ENCODE measurements at regions not wholly inside any gene's neighbourhood (a gene's known extent, or its start where the extent isn't known, plus 50 kb on each side); places are given as distances from the start of the nearest gene placed in this dataset.
"Not testable (repeated sequence)": the region's sequence is repeated elsewhere in the genome, so short reads cannot be mapped to it uniquely, and the experiment has no call there.

DNA sequence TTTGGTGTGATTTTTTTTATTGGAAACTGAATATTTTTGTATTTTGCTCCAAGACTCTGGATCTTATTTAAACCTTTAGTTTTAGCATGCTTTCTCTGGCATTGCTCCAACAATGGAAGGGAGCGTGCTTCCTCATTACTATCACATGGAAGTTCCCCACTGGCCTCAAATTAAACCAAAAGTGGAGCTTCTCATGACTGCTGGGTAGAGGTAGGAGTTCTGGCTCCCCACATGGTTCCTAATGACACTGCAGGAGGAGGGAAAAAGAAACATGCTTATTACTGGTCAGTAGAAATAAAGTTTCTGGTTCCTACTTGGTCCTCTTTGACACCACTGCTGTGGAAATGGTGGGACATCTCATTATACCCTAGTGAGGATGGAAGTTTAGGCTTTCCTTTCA lies 310.5 kb downstream of the PTGER3 start:
- Histone ChIP-seq H3K4me1 (ENCODE audit: control insufficient read depth in 1 of 2, insufficient read depth in 2 of 2, low read length in 2 of 2) (no peaks in the 10 kb centered on the region), H3K27ac (ENCODE audit: low read depth in 1 of 2, low read length in 2 of 2) (no peak overlapping the region), H3K36me3 (ENCODE audit: control insufficient read depth in 1 of 2, insufficient read depth in 2 of 2, low read length in 1 of 2) (no peaks in the 10 kb centered on the region), H3K9me3 (ENCODE audit: control insufficient read depth, low read length) (no peaks in the 10 kb centered on the region), H3K27me3 (ENCODE audit: control insufficient read depth in 1 of 2, insufficient read depth in 2 of 2, low read length in 1 of 2) (no peaks in the 10 kb centered on the region), H3K4me3 (ENCODE audit: low read length in 2 of 2) (no peak overlapping the region)
- ATAC-seq (ENCODE audit: low FRiP score) (no peak), DNase-seq (no peak)
- 12 to 21% methylated on average over 1 of the region's 1 CpG for WGBS, 2 donors
- intact Hi-C loops (cut with DNase I) = no loop called here

DNA sequence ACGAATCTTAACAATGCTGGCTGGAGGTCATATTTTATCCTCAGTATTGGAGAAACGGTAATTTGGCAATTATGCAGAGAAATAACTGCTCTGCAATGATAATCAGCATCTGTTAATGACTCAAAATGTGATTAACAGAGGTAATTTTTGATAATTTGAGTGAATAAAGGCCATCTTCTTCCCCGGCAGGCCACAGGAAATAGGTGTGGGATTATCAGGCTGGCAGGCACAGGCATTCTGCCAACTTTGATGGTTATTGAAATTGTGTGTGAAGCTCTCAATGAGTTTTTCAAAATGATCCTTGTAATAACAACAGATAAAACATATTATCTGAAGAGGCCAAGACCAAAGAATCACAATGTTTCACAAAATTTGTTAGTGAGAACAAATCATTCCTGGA lies 309.0 kb downstream of the PTGER3 start:
- ATAC-seq (ENCODE audit: low FRiP score) (no peak), DNase-seq (no peak)
- 61 to 62% methylated on average over 3 of the region's 3 CpGs for WGBS, 2 donors
- Histone ChIP-seq H3K9me3 (ENCODE audit: control insufficient read depth, low read length) (no peaks in the 10 kb centered on the region), H3K4me3 (ENCODE audit: low read length in 2 of 2) (no peak overlapping the region), H3K36me3 (ENCODE audit: control insufficient read depth in 1 of 2, insufficient read depth in 2 of 2, low read length in 1 of 2) (no peaks in the 10 kb centered on the region), H3K4me1 (ENCODE audit: control insufficient read depth in 1 of 2, insufficient read depth in 2 of 2, low read length in 2 of 2) (no peaks in the 10 kb centered on the region), H3K27me3 (ENCODE audit: control insufficient read depth in 1 of 2, insufficient read depth in 2 of 2, low read length in 1 of 2) (no peaks in the 10 kb centered on the region), H3K27ac (ENCODE audit: low read depth in 1 of 2, low read length in 2 of 2) (no peak overlapping the region)
- intact Hi-C loops (cut with DNase I) = no loop called here

DNA sequence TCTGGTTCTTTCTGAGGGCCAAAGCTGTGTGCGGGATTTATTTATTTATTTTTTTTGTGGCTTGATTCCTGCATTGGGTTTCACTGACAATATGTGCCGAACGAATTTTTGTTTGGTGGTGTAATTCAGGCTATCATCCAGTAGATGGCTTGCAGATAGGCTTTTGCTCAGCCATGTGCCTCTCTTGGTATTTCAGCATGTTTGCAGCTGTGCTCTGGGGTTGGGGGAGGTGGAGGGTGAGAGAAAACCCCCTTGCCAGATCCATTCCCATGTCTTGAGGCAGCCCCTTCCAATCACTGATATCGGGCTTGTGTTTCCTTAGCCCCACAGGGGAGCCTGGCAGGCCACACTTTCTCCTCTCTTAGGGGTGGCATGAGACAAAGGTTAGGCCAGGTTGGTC lies 302.4 kb downstream of the PTGER3 start:
- Histone ChIP-seq H3K4me1 (ENCODE audit: control insufficient read depth in 1 of 2, insufficient read depth in 2 of 2, low read length in 2 of 2) (no peaks in the 10 kb centered on the region), H3K27me3 (ENCODE audit: control insufficient read depth in 1 of 2, insufficient read depth in 2 of 2, low read length in 1 of 2) (no peaks in the 10 kb centered on the region), H3K36me3 (ENCODE audit: control insufficient read depth in 1 of 2, insufficient read depth in 2 of 2, low read length in 1 of 2) (no peaks in the 10 kb centered on the region), H3K4me3 (ENCODE audit: low read length in 2 of 2) (no peak overlapping the region), H3K27ac (ENCODE audit: low read depth in 1 of 2, low read length in 2 of 2) (no peak overlapping the region), H3K9me3 (ENCODE audit: control insufficient read depth, low read length) (no peaks in the 10 kb centered on the region)
- intact Hi-C loops (cut with DNase I) = no loop called here
- 70 to 71% methylated on average over 4 of the region's 4 CpGs for WGBS, 2 donors
- ATAC-seq (ENCODE audit: low FRiP score) (no peak), DNase-seq (no peak)

DNA sequence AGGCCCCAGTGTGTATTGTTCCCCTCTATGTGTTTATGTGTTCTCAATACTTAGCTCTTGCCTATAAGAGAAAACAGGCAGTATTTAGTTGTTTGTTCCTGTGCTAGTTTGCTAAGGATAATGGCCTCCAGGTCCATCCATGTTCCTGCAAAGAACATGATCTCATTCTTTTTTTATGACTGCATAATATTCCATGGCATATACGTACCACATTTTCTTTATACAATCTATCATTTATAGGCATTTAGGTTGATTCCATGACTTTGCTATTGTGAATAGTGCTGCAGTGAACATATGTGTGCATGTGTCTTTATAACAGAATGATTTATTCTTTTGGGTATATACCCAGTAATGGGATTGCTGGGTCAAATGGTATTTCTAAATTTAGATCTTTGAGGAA lies 301.6 kb downstream of the PTGER3 start:
- WGBS, 2 donors = 98 to 100% methylated on average over 1 of the region's 1 CpG
- intact Hi-C loops (cut with DNase I); H3K4me3 ChIP-seq (ENCODE audit: low read length in 2 of 2); DNase-seq; ATAC-seq (ENCODE audit: low FRiP score); H3K36me3 ChIP-seq (ENCODE audit: control insufficient read depth in 1 of 2, insufficient read depth in 2 of 2, low read length in 1 of 2); H3K9me3 ChIP-seq (ENCODE audit: control insufficient read depth, low read length); H3K4me1 ChIP-seq (ENCODE audit: control insufficient read depth in 1 of 2, insufficient read depth in 2 of 2, low read length in 2 of 2); H3K27me3 ChIP-seq (ENCODE audit: control insufficient read depth in 1 of 2, insufficient read depth in 2 of 2, low read length in 1 of 2); H3K27ac ChIP-seq (ENCODE audit: low read depth in 1 of 2, low read length in 2 of 2): not testable (repeated sequence)

DNA sequence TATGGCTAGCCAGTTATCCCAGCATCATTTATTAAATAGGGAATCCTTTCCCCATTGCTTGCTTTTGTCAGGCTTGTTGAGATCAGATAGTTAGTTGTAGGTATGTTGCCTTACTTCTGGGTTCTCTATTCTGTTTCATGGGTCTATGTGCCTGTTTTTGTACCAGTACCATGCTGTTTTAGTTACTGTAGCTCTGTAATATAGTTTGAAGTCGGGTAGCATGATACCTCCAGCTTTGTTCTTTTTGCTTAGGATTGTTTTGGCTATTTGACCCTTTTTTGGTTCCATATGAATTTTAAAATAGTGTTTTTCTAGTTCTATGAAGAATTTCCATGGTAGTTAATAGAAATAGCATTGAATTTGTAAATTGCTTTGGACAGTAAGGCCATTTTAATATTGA lies 300.5 kb downstream of the PTGER3 start:
- H3K27me3 ChIP-seq (ENCODE audit: control insufficient read depth in 1 of 2, insufficient read depth in 2 of 2, low read length in 1 of 2); H3K9me3 ChIP-seq (ENCODE audit: control insufficient read depth, low read length); DNase-seq; H3K36me3 ChIP-seq (ENCODE audit: control insufficient read depth in 1 of 2, insufficient read depth in 2 of 2, low read length in 1 of 2); ATAC-seq (ENCODE audit: low FRiP score); H3K4me3 ChIP-seq (ENCODE audit: low read length in 2 of 2); H3K4me1 ChIP-seq (ENCODE audit: control insufficient read depth in 1 of 2, insufficient read depth in 2 of 2, low read length in 2 of 2); intact Hi-C loops (cut with DNase I); H3K27ac ChIP-seq (ENCODE audit: low read depth in 1 of 2, low read length in 2 of 2): not testable (repeated sequence)
- WGBS, 2 donors = 55 to 66% methylated on average over 1 of the region's 1 CpG

DNA sequence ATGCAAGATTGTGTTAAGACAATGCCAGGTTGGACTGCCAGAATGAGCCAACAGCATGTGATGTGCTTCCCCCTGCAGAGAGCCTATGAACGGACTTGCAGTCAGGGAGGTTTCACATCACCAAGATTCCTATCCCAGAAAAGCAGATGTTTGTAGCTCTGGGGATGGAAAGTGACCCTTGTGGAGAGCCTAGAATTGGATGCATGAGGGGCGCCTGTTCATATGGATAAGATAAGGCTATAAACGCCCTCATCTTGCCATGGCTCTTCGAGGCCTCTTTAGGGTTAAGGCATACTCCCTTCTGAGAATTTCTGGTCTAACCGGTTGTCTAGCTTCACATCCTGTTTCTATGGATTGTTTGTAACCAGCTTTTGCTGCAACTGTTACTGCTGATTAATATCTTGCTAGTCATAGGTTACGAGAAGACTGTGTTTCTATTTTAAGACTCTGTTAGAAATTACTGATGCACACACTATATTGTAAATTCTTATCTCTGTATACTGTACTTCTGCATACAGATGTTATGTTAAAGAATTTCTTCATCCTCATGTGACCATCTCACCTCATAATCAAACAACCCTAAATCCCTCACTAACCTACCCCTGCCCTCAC lies 295.8 kb downstream of the PTGER3 start:
- H3K4me1 ChIP-seq (ENCODE audit: control insufficient read depth in 1 of 2, insufficient read depth in 2 of 2, low read length in 2 of 2); intact Hi-C loops (cut with DNase I); H3K27me3 ChIP-seq (ENCODE audit: control insufficient read depth in 1 of 2, insufficient read depth in 2 of 2, low read length in 1 of 2); ATAC-seq (ENCODE audit: low FRiP score); H3K4me3 ChIP-seq (ENCODE audit: low read length in 2 of 2); H3K9me3 ChIP-seq (ENCODE audit: control insufficient read depth, low read length); DNase-seq; H3K27ac ChIP-seq (ENCODE audit: low read depth in 1 of 2, low read length in 2 of 2); H3K36me3 ChIP-seq (ENCODE audit: control insufficient read depth in 1 of 2, insufficient read depth in 2 of 2, low read length in 1 of 2): not testable (repeated sequence)
- WGBS, 2 donors = 74 to 82% methylated on average over 6 of the region's 6 CpGs

DNA sequence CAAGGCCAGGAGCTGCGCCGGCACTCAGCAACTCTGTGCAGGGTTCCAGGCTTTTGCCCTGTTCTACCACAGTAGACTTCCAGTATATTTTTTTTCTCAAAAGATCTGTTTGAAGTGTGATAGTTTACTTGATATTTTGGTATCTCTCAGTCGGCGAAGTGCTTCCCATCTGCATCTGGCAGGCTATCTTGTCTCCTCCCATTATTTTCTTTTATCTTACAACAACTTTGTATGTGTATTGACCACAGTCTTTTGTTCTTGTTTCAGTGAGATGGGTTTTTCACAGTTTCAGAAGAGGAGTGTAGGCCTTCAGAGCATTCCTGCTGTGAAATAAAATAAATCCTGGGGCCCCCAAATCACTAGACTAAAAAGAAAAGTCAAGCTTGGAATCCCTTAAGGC lies 292.9 kb downstream of the PTGER3 start:
- ATAC-seq (ENCODE audit: low FRiP score) (no peak), DNase-seq (no peak)
- 90 to 94% methylated on average over 4 of the region's 4 CpGs for WGBS, 2 donors
- no peaks in the 10 kb centered on the region for H3K36me3 ChIP-seq (ENCODE audit: control insufficient read depth in 1 of 2, insufficient read depth in 2 of 2, low read length in 1 of 2)
- no peaks in the 10 kb centered on the region for H3K9me3 ChIP-seq (ENCODE audit: control insufficient read depth, low read length)
- no peak overlapping the region for H3K27ac ChIP-seq (ENCODE audit: low read depth in 1 of 2, low read length in 2 of 2)
- H3K4me1 ChIP-seq (ENCODE audit: control insufficient read depth in 1 of 2, insufficient read depth in 2 of 2, low read length in 2 of 2) = peaks cover 0 to 4% of the 10 kb centered on the region in 2 donors
- no peaks in the 10 kb centered on the region for H3K27me3 ChIP-seq (ENCODE audit: control insufficient read depth in 1 of 2, insufficient read depth in 2 of 2, low read length in 1 of 2)
- intact Hi-C loops (cut with DNase I) = no loop called here
- H3K4me3 ChIP-seq (ENCODE audit: low read length in 2 of 2) = no peak overlapping the region

DNA sequence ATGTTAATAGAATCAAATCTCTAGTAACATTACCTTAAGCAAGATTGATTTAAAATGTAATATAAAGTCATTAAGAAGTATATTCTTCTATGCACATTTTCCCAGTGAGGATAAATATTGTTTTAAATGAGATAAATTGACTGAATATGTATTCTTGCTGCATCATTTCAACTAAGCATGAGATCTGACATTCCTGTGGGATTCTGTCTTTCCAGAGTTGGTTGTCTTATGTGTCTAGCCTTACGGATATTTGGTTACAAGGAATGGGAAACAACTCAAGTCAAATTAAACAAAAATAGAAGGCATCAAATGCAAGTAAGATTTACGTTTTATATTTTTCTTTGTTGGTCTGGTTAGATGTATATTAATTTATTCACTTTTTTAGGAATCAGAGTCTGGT lies 287.5 kb downstream of the PTGER3 start:
- ATAC-seq (ENCODE audit: low FRiP score) = no peak
- Histone ChIP-seq H3K27ac (ENCODE audit: low read depth in 1 of 2, low read length in 2 of 2) (no peak overlapping the region), H3K27me3 (ENCODE audit: control insufficient read depth in 1 of 2, insufficient read depth in 2 of 2, low read length in 1 of 2) (no peaks in the 10 kb centered on the region)

DNA sequence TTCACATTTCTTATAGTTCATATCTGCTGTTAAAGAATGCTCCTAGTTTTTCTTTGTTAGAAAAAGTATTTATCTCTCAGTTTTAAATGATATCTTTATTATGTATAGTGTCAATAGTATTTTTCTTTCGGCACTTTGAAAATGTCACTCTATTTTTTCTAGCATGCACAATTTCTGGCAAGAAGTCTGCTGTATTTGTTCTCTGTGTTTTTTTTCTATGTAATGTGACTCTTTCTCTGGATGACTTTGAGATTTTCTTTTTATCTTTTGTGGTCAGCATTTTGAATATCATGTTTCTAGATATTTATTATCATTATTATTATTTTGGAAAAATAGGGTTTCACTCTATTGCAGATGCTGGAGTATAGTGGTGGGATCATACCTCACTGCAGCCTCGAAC lies 285.2 kb downstream of the PTGER3 start:
- ATAC-seq (ENCODE audit: low FRiP score) (no peak), DNase-seq (no peak)
- no peak overlapping the region for H3K4me3 ChIP-seq (ENCODE audit: low read length in 2 of 2)
- intact Hi-C loops (cut with DNase I) = no loop called here
- H3K4me1 ChIP-seq (ENCODE audit: control insufficient read depth in 1 of 2, insufficient read depth in 2 of 2, low read length in 2 of 2) = no peaks in the 10 kb centered on the region
- no peaks in the 10 kb centered on the region for H3K9me3 ChIP-seq (ENCODE audit: control insufficient read depth, low read length)
- H3K36me3 ChIP-seq (ENCODE audit: control insufficient read depth in 1 of 2, insufficient read depth in 2 of 2, low read length in 1 of 2) = no peaks in the 10 kb centered on the region
- WGBS, 2 donors = 84 to 89% methylated on average over 2 of the region's 2 CpGs
- H3K27me3 ChIP-seq (ENCODE audit: control insufficient read depth in 1 of 2, insufficient read depth in 2 of 2, low read length in 1 of 2) = no peaks in the 10 kb centered on the region
- H3K27ac ChIP-seq (ENCODE audit: low read depth in 1 of 2, low read length in 2 of 2) = no peak overlapping the region

More for the DNA sequence above, 287.5 kb downstream of the PTGER3 start:
- 67 to 74% methylated on average over 2 of the region's 2 CpGs for WGBS, 2 donors
- no peak overlapping the region for H3K4me3 ChIP-seq (ENCODE audit: low read length in 2 of 2)
- peaks cover 0 to 4% of the 10 kb centered on the region in 2 donors for H3K4me1 ChIP-seq (ENCODE audit: control insufficient read depth in 1 of 2, insufficient read depth in 2 of 2, low read length in 2 of 2)
- H3K36me3 ChIP-seq (ENCODE audit: control insufficient read depth in 1 of 2, insufficient read depth in 2 of 2, low read length in 1 of 2) = no peaks in the 10 kb centered on the region
- H3K9me3 ChIP-seq (ENCODE audit: control insufficient read depth, low read length) = no peaks in the 10 kb centered on the region
- intact Hi-C loops (cut with DNase I) = no loop called here
- DNase-seq = no peak

Data from aorta (tissue), 5 donors.